Rectal smooth muscle tissue (tissue), 1 donor: ENCODE measurements at regions not wholly inside any gene's neighbourhood (a gene's known extent, or its start where the extent isn't known, plus 50 kb on each side); places are given as distances from the start of the nearest gene placed in this dataset.

Source experiments
- H3K27ac ChIP-seq: one replicate; pipeline ENCODE4 v1.7.0; 2013; ENCODE audit warnings: low read depth, low read length, inconsistent platforms
- H3K27me3 ChIP-seq: one replicate; pipeline ENCODE4 v1.7.0; 2013; ENCODE audit warnings: low read length; ENCODE audit not compliant: control insufficient read depth, insufficient read depth
- H3K36me3 ChIP-seq: one replicate; pipeline ENCODE4 v1.7.0; 2013; ENCODE audit warnings: low read length; ENCODE audit not compliant: control insufficient read depth, insufficient read depth
- H3K4me1 ChIP-seq: one replicate; pipeline ENCODE4 v1.7.0; 2013; ENCODE audit warnings: low read length; ENCODE audit not compliant: control insufficient read depth, insufficient read depth
- H3K4me3 ChIP-seq: one replicate; pipeline ENCODE4 v1.7.0; 2013; ENCODE audit warnings: low read length
- H3K9ac ChIP-seq: one replicate; pipeline ENCODE4 v1.7.0; 2013; ENCODE audit warnings: low read length

- no peak overlapping the region for H3K9ac ChIP-seq
- H3K4me3 ChIP-seq: no peak overlapping the region
- H3K27me3 ChIP-seq: no peaks in the 10 kb centered on the region
- no peak overlapping the region for H3K27ac ChIP-seq
- no peaks in the 10 kb centered on the region for H3K36me3 ChIP-seq
- H3K4me1 ChIP-seq: no peaks in the 10 kb centered on the region
Observed at GRCh38 chr9:87275047-87275725, 222.5 kb upstream of the DAPK1 start.

GRCh38 chr9:87276327-87276841, 221.3 kb upstream of the DAPK1 start:
- no peak overlapping the region for H3K4me3 ChIP-seq
- no peaks in the 10 kb centered on the region for H3K36me3 ChIP-seq
- H3K4me1 ChIP-seq: no peaks in the 10 kb centered on the region
- no peaks in the 10 kb centered on the region for H3K27me3 ChIP-seq
- no peak overlapping the region for H3K9ac ChIP-seq
- no peak overlapping the region for H3K27ac ChIP-seq

GRCh38 chr9:87276851-87277261, 220.8 kb upstream of the DAPK1 start:
- H3K4me1 ChIP-seq: no peaks in the 10 kb centered on the region
- H3K27me3 ChIP-seq: no peaks in the 10 kb centered on the region
- no peaks in the 10 kb centered on the region for H3K36me3 ChIP-seq
- H3K9ac ChIP-seq: no peak overlapping the region
- no peak overlapping the region for H3K4me3 ChIP-seq
- H3K27ac ChIP-seq: no peak overlapping the region

- Histone ChIP-seq H3K4me3 (no peak overlapping the region), H3K27me3 (no peaks in the 10 kb centered on the region), H3K9ac (no peak overlapping the region), H3K36me3 (no peaks in the 10 kb centered on the region), H3K4me1 (no peaks in the 10 kb centered on the region), H3K27ac (no peak overlapping the region)
Observed at GRCh38 chr9:87277346-87277745, 220.3 kb upstream of the DAPK1 start.

GRCh38 chr9:87278971-87279733, 218.5 kb upstream of the DAPK1 start:
- no peak overlapping the region for H3K4me3 ChIP-seq
- no peak overlapping the region for H3K9ac ChIP-seq
- H3K4me1 ChIP-seq: no peaks in the 10 kb centered on the region
- no peaks in the 10 kb centered on the region for H3K27me3 ChIP-seq
- H3K27ac ChIP-seq: no peak overlapping the region
- no peaks in the 10 kb centered on the region for H3K36me3 ChIP-seq

- Histone ChIP-seq H3K27me3 (no peaks in the 10 kb centered on the region), H3K4me3 (no peak overlapping the region), H3K9ac (no peak overlapping the region), H3K36me3 (no peaks in the 10 kb centered on the region), H3K27ac (no peak overlapping the region), H3K4me1 (peaks cover 6% of the 10 kb centered on the region)
Observed at GRCh38 chr9:87280421-87280820, 217.2 kb upstream of the DAPK1 start.

- Histone ChIP-seq H3K36me3 (no peaks in the 10 kb centered on the region), H3K27ac (no peak overlapping the region), H3K4me1 (peaks cover 8% of the 10 kb centered on the region), H3K27me3 (no peaks in the 10 kb centered on the region), H3K9ac (no peak overlapping the region), H3K4me3 (no peak overlapping the region)
Observed at GRCh38 chr9:87282538-87282937, 215.1 kb upstream of the DAPK1 start.

GRCh38 chr9:87283585-87283984, 214.1 kb upstream of the DAPK1 start:
- no peaks in the 10 kb centered on the region for H3K36me3 ChIP-seq
- H3K4me3 ChIP-seq: no peak overlapping the region
- H3K4me1 ChIP-seq: peaks cover 8% of the 10 kb centered on the region
- H3K27me3 ChIP-seq: no peaks in the 10 kb centered on the region
- no peak overlapping the region for H3K9ac ChIP-seq
- no peak overlapping the region for H3K27ac ChIP-seq

- Histone ChIP-seq H3K27ac (no peak overlapping the region), H3K4me1 (peaks cover 8% of the 10 kb centered on the region), H3K9ac (no peak overlapping the region), H3K4me3 (no peak overlapping the region), H3K36me3 (no peaks in the 10 kb centered on the region), H3K27me3 (no peaks in the 10 kb centered on the region)
Observed at GRCh38 chr9:87285183-87285850, 212.3 kb upstream of the DAPK1 start.

GRCh38 chr9:87286506-87286905, 211.2 kb upstream of the DAPK1 start:
- H3K9ac ChIP-seq: no peak overlapping the region
- no peaks in the 10 kb centered on the region for H3K36me3 ChIP-seq
- H3K4me1 ChIP-seq: peaks cover 8% of the 10 kb centered on the region
- H3K27ac ChIP-seq: no peak overlapping the region
- no peaks in the 10 kb centered on the region for H3K27me3 ChIP-seq
- H3K4me3 ChIP-seq: no peak overlapping the region

- Histone ChIP-seq H3K4me3 (no peak overlapping the region), H3K36me3 (no peaks in the 10 kb centered on the region), H3K27ac (no peak overlapping the region)
Observed at GRCh38 chr9:87290241-87291052, 207.2 kb upstream of the DAPK1 start.

More at GRCh38 chr9:87290241-87291052, 207.2 kb upstream of the DAPK1 start:
- H3K4me1 ChIP-seq: peaks cover 1% of the 10 kb centered on the region
- no peak overlapping the region for H3K9ac ChIP-seq
- H3K27me3 ChIP-seq: no peaks in the 10 kb centered on the region
